ENCODE measurements at regions not wholly inside any gene's neighbourhood (a gene's known extent, or its start where the extent isn't known, plus 50 kb on each side); places are given as distances from the start of the nearest gene placed in this dataset.

- no peak for TF ChIP-seq CTCF (IDR thresholded peaks at IDR 0.05; ENCODE audit: insufficient read depth, low read length, poor library complexity, severe bottlenecking)
- no peak for TF ChIP-seq EZH2phosphoT487 (conservative IDR thresholded peaks at IDR 0.05; ENCODE audit: low read length)
Observed at GRCh38 chr4:108315694-108316093, 147.0 kb upstream of the LEF1 start.

All from SU-DHL-6 (cell line).